CD4-positive, CD25-positive, alpha-beta regulatory T cell (primary cell): ENCODE measurements at regions not wholly inside any gene's neighbourhood (a gene's known extent, or its start where the extent isn't known, plus 50 kb on each side); places are given as distances from the start of the nearest gene placed in this dataset.

ENCODE experiments used
- ATAC-seq, 2 donors: fragments of 150-1000 bp; cut with Tn5 transposase; one replicate each; pipeline ENCODE4 v1.10.0; 2021; ENCODE audit warnings: low read depth in 2 of 2, moderate number of reproducible peaks in 2 of 2, moderate library complexity in 1 of 2
- DNase-seq, 3 donors: peaks; one replicate each; pipeline versions ENCODE4 v3.0.0 to v3.0.0-alpha.2; 2012 to 2022; ENCODE audit warnings: mixed read lengths in 1 of 3
- H3K27ac ChIP-seq: one replicate; pipeline ENCODE4 v1.7.0; 2013; ENCODE audit warnings: mild to moderate bottlenecking, low read length; ENCODE audit not compliant: insufficient read depth, poor library complexity, severe bottlenecking
- H3K27me3 ChIP-seq: one replicate; pipeline ENCODE4 v1.7.0; 2013; ENCODE audit warnings: low read length; ENCODE audit not compliant: control insufficient read depth, insufficient read depth
- H3K36me3 ChIP-seq: one replicate; pipeline ENCODE4 v1.7.0; 2013; ENCODE audit warnings: mild to moderate bottlenecking, low read length, moderate library complexity; ENCODE audit not compliant: control insufficient read depth, insufficient read depth
- H3K4me1 ChIP-seq: 2 replicates; pipeline ENCODE4 v1.7.0; 2013; ENCODE audit warnings: mild to moderate bottlenecking, low read length; ENCODE audit not compliant: insufficient read depth, control insufficient read depth, poor library complexity, severe bottlenecking
- H3K4me3 ChIP-seq: one replicate; pipeline ENCODE4 v1.7.0; 2013; ENCODE audit warnings: low read depth, mild to moderate bottlenecking, low read length, moderate library complexity
- H3K9me3 ChIP-seq, 2 experiments: 1 replicate in 1 of 2; 2 replicates in 1 of 2; pipeline ENCODE4 v1.7.0; 2013; ENCODE audit warnings: low read length in 2 of 2, mild to moderate bottlenecking in 1 of 2, moderate library complexity in 1 of 2; ENCODE audit not compliant: control insufficient read depth in 2 of 2
- H3K27ac Mint-ChIP-seq, 3 donors: one replicate each; pipeline ENCODE4 v1.8.0; 2020 to 2022; ENCODE audit warnings: mild to moderate bottlenecking in 3 of 3, mixed read lengths in 3 of 3, moderate library complexity in 2 of 3
- H3K27me3 Mint-ChIP-seq: one replicate; pipeline ENCODE4 v1.8.0; 2022; ENCODE audit warnings: mild to moderate bottlenecking, mixed read lengths
- H3K36me3 Mint-ChIP-seq: one replicate; pipeline ENCODE4 v1.8.0; 2020; ENCODE audit warnings: mixed read lengths
- H3K4me1 Mint-ChIP-seq, 4 donors: one replicate each; pipeline ENCODE4 v1.8.0; 2020 to 2022; ENCODE audit warnings: mixed read lengths in 4 of 4, mild to moderate bottlenecking in 1 of 4
- H3K4me3 Mint-ChIP-seq, 4 donors: one replicate each; pipeline ENCODE4 v1.8.0; 2020 to 2022; ENCODE audit warnings: mild to moderate bottlenecking in 4 of 4, mixed read lengths in 4 of 4, moderate library complexity in 3 of 4
- H3K9me3 Mint-ChIP-seq, 7 donors: one replicate each; pipeline ENCODE4 v1.8.0; 2020 to 2022; ENCODE audit warnings: mixed read lengths in 7 of 7, mild to moderate bottlenecking in 3 of 7, moderate library complexity in 2 of 7

DNA sequence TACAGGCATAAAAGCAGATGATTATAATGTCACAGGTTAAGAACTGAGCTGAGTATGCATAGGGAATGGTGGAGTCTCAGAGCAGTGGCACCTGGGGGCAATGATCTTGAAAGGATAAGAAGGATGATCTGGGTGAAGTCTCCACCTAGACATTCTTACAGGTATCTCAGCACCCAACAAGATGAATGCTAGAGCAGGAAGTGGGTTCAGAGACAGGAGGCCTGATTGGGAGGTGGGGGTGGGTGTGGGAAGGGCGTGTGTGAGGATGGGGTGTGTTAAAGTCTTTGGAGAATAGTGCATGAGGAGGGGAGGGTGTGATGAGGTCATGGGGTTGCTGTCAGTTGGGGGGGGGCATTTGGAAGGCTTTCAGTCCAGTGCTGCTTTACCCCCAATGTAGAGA is 78.8 kb upstream of the UPP2 start:
- ATAC-seq (peak in 1 of 2 donors; percentile 53), DNase-seq (peak in 1 of 3 donors; percentile 23)
- Histone ChIP-seq H3K9me3 (no peaks in the 10 kb centered on the region), H3K4me1 (no peaks in the 10 kb centered on the region), H3K36me3 (no peaks in the 10 kb centered on the region), H3K4me3 (no peak overlapping the region), H3K27ac (no peak overlapping the region), H3K27me3 (no peaks in the 10 kb centered on the region)
- Mint-ChIP-seq H3K4me3 (no peak overlapping the region), H3K9me3 (no peaks in the 10 kb centered on the region), H3K36me3 (no peaks in the 10 kb centered on the region), H3K4me1 (peaks cover 0 to 8% (median 4%) of the 10 kb centered on the region in 4 donors), H3K27ac (no peak overlapping the region), H3K27me3 (peaks cover 14% of the 10 kb centered on the region)

DNA sequence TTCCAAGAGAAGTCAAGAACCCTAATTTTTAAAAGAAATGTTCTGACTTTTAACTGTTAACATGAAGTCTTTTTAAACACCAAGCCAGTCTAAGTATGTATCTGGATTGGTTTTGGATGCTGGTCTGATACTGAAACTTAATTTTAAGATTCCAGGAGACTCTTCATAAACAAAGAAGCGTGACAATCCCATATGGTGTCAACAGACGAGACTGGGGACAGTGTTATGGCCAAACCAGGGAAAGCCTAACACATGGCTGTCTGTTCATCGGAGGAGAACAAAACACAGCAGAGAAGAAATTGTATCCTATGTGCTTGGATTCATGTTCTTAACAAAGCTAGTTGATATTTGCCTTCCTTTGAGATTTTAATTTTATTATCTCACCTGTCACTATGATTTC is 80.5 kb upstream of the UPP2 start:
- DNase-seq (no peak), ATAC-seq (no peak)
- H3K27me3 Mint-ChIP-seq: peaks cover 19% of the 10 kb centered on the region
- no peak overlapping the region for H3K4me3 Mint-ChIP-seq
- Histone ChIP-seq H3K36me3 (no peaks in the 10 kb centered on the region), H3K27ac (no peak overlapping the region), H3K4me1 (no peaks in the 10 kb centered on the region), H3K9me3 (no peaks in the 10 kb centered on the region), H3K27me3 (no peaks in the 10 kb centered on the region), H3K4me3 (no peak overlapping the region)
- no peaks in the 10 kb centered on the region for H3K36me3 Mint-ChIP-seq
- H3K9me3 Mint-ChIP-seq: no peaks in the 10 kb centered on the region
- no peak overlapping the region for H3K27ac Mint-ChIP-seq
- peaks cover 0 to 8% (median 4%) of the 10 kb centered on the region in 4 donors for H3K4me1 Mint-ChIP-seq

DNA sequence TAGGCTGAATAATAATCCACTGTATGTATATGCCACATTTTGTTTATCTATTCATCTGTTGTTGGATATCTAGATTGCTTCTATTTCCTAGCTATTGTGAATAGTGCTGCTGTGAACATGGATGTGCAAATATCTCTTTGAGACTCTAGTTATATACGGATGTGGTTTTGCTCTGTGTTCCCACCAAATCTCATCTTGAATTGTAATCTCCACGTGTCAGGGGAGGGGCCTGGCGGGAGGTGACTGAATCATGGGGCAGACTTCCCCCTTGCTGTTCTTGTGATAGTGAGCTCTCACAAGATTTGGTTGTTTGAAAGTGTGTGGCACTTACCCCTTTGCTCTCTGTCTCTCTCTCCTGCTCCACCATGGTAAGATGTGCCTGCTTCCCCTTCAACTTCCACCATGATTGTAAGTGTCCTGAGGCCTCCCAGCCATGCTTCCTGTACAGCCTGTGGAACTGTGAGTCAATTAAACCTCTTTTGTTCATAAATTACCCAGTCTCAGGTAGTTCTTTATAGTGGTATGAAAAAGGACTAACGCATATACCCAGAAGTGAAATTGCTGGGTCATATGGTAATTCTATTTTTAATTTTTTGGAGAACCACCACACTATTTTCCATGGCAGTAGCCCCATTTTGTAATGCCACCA is 86.1 kb upstream of the UPP2 start:
- no peak overlapping the region for H3K27ac Mint-ChIP-seq
- H3K4me3 Mint-ChIP-seq: no peak overlapping the region
- Histone ChIP-seq H3K27ac (no peak overlapping the region), H3K4me1 (no peaks in the 10 kb centered on the region), H3K36me3 (no peaks in the 10 kb centered on the region), H3K27me3 (no peaks in the 10 kb centered on the region), H3K4me3 (no peak overlapping the region), H3K9me3 (no peaks in the 10 kb centered on the region)
- peaks cover 0 to 4% (median 2%) of the 10 kb centered on the region in 4 donors for H3K4me1 Mint-ChIP-seq
- DNase-seq: peak in 1 of 3 donors; percentile 39
- H3K27me3 Mint-ChIP-seq: peaks cover 23% of the 10 kb centered on the region
- ATAC-seq: peak in 1 of 2 donors; percentile 52
- H3K36me3 Mint-ChIP-seq: no peaks in the 10 kb centered on the region
- no peaks in the 10 kb centered on the region for H3K9me3 Mint-ChIP-seq

DNA sequence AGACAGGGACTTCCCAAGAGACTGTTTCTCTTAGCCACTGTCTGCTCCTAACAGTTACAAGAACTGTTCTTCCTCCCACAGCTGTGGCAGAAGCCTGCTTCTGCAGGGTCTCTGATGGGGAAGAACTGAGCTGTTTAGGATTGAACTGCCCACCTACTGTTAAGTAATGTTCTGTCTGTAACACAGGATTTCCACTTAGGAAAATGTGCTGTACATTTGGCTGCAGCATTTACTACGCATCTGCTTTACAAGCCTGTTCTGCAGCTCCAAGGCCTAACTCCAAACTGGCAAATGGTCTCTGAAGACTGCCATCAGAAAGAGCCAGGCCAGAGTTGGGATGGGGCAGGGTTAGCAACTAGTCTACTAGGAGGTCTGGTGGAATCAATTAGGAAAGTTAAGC is 87.8 kb upstream of the UPP2 start:
- Histone ChIP-seq H3K36me3 (no peaks in the 10 kb centered on the region), H3K27me3 (no peaks in the 10 kb centered on the region), H3K4me1 (no peaks in the 10 kb centered on the region), H3K27ac (no peak overlapping the region), H3K9me3 (no peaks in the 10 kb centered on the region), H3K4me3 (no peak overlapping the region)
- Mint-ChIP-seq H3K4me1 (peaks cover 2 to 9% (median 4%) of the 10 kb centered on the region in 4 donors), H3K27ac (no peak overlapping the region), H3K36me3 (no peaks in the 10 kb centered on the region), H3K9me3 (no peaks in the 10 kb centered on the region), H3K4me3 (no peak overlapping the region), H3K27me3 (peaks cover 19% of the 10 kb centered on the region)
- ATAC-seq (no peak), DNase-seq (no peak)

- Histone ChIP-seq H3K4me3 (no peak overlapping the region), H3K9me3 (no peaks in the 10 kb centered on the region), H3K36me3 (no peaks in the 10 kb centered on the region), H3K27me3 (no peaks in the 10 kb centered on the region), H3K27ac (no peak overlapping the region), H3K4me1 (peaks cover 4% of the 10 kb centered on the region)
- H3K4me1 Mint-ChIP-seq: peaks cover 4 to 9% (median 6%) of the 10 kb centered on the region in 4 donors
- no peak for ATAC-seq
- no peaks in the 10 kb centered on the region for H3K9me3 Mint-ChIP-seq
- peak in 1 of 3 donors; percentile 26 for DNase-seq
- no peaks in the 10 kb centered on the region for H3K36me3 Mint-ChIP-seq
- H3K27ac Mint-ChIP-seq: no peak overlapping the region
- peaks cover 9% of the 10 kb centered on the region for H3K27me3 Mint-ChIP-seq
- no peak overlapping the region for H3K4me3 Mint-ChIP-seq
Observed at GRCh38 chr2:158011055-158011771, 90.5 kb upstream of the UPP2 start.

DNA sequence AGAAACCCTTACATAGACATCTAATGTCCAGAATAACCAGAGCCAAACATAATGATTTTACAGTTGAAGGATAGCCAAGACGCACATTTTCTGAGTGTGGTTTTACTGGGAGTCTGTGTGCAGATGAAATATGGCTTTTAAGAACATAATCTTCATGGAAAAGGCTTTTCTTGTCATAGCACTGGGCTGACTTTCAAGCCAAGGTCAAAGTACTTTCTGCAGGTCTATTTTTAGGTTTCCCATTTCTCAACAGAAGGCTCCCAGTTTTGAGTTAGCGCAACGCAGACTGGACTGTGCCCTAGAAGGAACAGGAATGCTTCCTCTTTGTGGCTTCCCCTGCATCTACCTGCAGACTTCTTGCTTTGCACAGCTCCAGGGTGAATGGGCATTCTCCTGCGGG is 92.3 kb upstream of the UPP2 start:
- no peaks in the 10 kb centered on the region for H3K36me3 Mint-ChIP-seq
- no peak overlapping the region for H3K27ac ChIP-seq
- H3K4me1 ChIP-seq: peaks cover 4% of the 10 kb centered on the region
- H3K4me3 ChIP-seq: no peak overlapping the region
- H3K4me1 Mint-ChIP-seq: peaks cover 0 to 7% (median 5%) of the 10 kb centered on the region in 4 donors
- no peaks in the 10 kb centered on the region for H3K9me3 Mint-ChIP-seq
- H3K9me3 ChIP-seq: no peaks in the 10 kb centered on the region
- DNase-seq (no peak), ATAC-seq (no peak)
- H3K27ac Mint-ChIP-seq: no peak overlapping the region
- H3K4me3 Mint-ChIP-seq: no peak overlapping the region
- H3K27me3 ChIP-seq: no peaks in the 10 kb centered on the region
- no peaks in the 10 kb centered on the region for H3K27me3 Mint-ChIP-seq
- no peaks in the 10 kb centered on the region for H3K36me3 ChIP-seq

DNA sequence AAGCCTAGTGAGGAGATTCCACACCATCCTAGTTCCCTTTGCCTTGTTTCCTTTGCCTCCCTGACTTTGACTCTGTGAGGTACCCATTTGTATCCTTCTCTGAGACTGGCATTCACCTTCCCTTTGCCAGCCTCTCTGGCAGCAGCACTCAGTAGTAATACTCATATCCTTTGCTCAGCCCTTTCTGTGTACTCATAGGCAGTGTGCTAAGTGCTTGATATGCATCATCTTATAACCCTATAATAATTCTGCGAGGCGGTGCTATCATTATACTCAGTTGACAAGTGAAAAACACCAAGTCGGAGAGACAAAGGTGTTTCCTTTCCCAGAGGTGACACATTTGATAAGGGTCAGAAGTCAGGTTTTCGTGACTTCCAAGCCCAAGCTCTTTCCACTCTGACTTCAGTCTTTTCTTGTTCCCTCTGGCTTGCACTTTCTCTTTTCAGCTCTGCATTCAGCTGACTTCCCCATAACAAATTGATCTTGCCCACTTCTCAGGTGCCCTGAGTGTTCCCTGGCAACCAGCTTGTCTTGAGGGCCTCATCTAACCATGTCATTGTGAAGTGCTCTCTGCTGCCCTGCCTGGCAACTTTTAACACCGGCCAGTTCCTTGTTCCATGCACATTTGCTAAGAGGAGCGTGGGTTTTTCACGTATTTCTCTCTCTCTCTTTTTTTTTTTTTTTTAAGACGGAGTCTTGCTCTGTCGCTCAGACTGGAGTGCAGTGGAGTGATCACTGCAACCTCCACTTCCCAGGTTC is 94.5 kb upstream of the UPP2 start:
- no peak overlapping the region for H3K4me3 ChIP-seq
- H3K27ac Mint-ChIP-seq: peak overlapping the region in 1 of 3 donors; percentile 16

More for the DNA sequence above, 94.5 kb upstream of the UPP2 start:
- peak in 1 of 3 donors; percentile 61 for DNase-seq
- Mint-ChIP-seq H3K4me3 (no peak overlapping the region), H3K36me3 (no peaks in the 10 kb centered on the region), H3K4me1 (peaks cover 0 to 7% (median 5%) of the 10 kb centered on the region in 4 donors), H3K9me3 (no peaks in the 10 kb centered on the region), H3K27me3 (no peaks in the 10 kb centered on the region)
- H3K27me3 ChIP-seq: no peaks in the 10 kb centered on the region
- H3K4me1 ChIP-seq: peaks cover 4% of the 10 kb centered on the region
- H3K36me3 ChIP-seq: no peaks in the 10 kb centered on the region
- ATAC-seq: peak; percentile 50 to 54
- H3K27ac ChIP-seq: no peak overlapping the region
- H3K9me3 ChIP-seq: no peaks in the 10 kb centered on the region
